GM12872 (cell line): ENCODE measurements at regions not wholly inside any gene's neighbourhood (a gene's known extent, or its start where the extent isn't known, plus 50 kb on each side); places are given as distances from the start of the nearest gene placed in this dataset.

ENCODE experiments used
- CTCF ChIP-seq: IDR thresholded peaks from 3 replicates; pipeline ENCODE4 v1.5.1; 2011; ENCODE audit warnings: low read depth, mild to moderate bottlenecking, low read length, moderate library complexity; ENCODE audit not compliant: insufficient read depth

GRCh38 chr2:147595200-147595599, 249.6 kb upstream of the ACVR2A start:
- TF ChIP-seq CTCF = no peak

- no peak for TF ChIP-seq CTCF
Observed at GRCh38 chr2:147594038-147594437, 250.8 kb upstream of the ACVR2A start.

- TF ChIP-seq CTCF = no peak
Observed at GRCh38 chr2:147589127-147589526, 255.7 kb upstream of the ACVR2A start.

GRCh38 chr2:147588191-147588590, 256.6 kb upstream of the ACVR2A start:
- TF ChIP-seq CTCF = no peak

- TF ChIP-seq CTCF = no peak
Observed at GRCh38 chr2:147578529-147578928, 266.3 kb upstream of the ACVR2A start.

GRCh38 chr2:147577998-147578380, 266.8 kb upstream of the ACVR2A start:
- TF ChIP-seq CTCF = no peak

- no peak for TF ChIP-seq CTCF
Observed at GRCh38 chr2:147577323-147577997, 267.4 kb upstream of the ACVR2A start.
